AG04450 (cell line): ENCODE measurements at regions not wholly inside any gene's neighbourhood (a gene's known extent, or its start where the extent isn't known, plus 50 kb on each side); places are given as distances from the start of the nearest gene placed in this dataset.
A peak's percentile ranks its signal among the peaks of the same experiment; 100 is the strongest.

Source experiments
- CTCF ChIA-PET: fragments of 300-600, 350-600 bp; formaldehyde crosslinking; extraction: SDS; loops from one replicate; lab custom pipeline; 2022; ENCODE audit warnings: antibody characterized with exemption, inconsistent platforms; lab: Charles Lee
- POLR2A ChIA-PET: fragments of 350-600 bp; formaldehyde crosslinking; extraction: SDS; loops from one replicate; lab custom pipeline; 2021; ENCODE audit warnings: antibody characterized with exemption, inconsistent platforms; lab: Yijun Ruan, JAX
- DNase-seq: peaks from one replicate; pipeline ENCODE4 v3.0.0-alpha.2; 2011; ENCODE audit warnings: low read depth, low spot score
- H3K27ac ChIP-seq: one replicate; pipeline ENCODE4 v1.5.1; 2012; ENCODE audit warnings: low read depth, low read length, control low read depth
- H3K27me3 ChIP-seq: one replicate; pipeline ENCODE4 v1.6.0; 2012; ENCODE audit warnings: low read length; ENCODE audit not compliant: control insufficient read depth, insufficient read depth
- H3K4me3 ChIP-seq: 2 replicates; pipeline ENCODE4 v1.5.1; 2011; ENCODE audit warnings: mild to moderate bottlenecking, low read depth, low read length, control low read depth
- H3K9me3 ChIP-seq: 2 replicates; pipeline ENCODE4 v1.5.1; 2012; ENCODE audit warnings: low read length; ENCODE audit not compliant: control insufficient read depth, insufficient read depth
- CTCF ChIP-seq: IDR thresholded peaks from 2 replicates; pipeline ENCODE4 v1.5.1; 2011; ENCODE audit warnings: low read depth, low read length, control low read depth, inconsistent platforms

- no peaks in the 10 kb centered on the region for H3K9me3 ChIP-seq
- CTCF ChIA-PET = no interaction called here
- peaks cover 10% of the 10 kb centered on the region for H3K27me3 ChIP-seq
- no peak for DNase-seq
- H3K27ac ChIP-seq = no peak overlapping the region
- no peak overlapping the region for H3K4me3 ChIP-seq
- TF ChIP-seq CTCF = no peak
- POLR2A ChIA-PET = no interaction called here
These were observed 121.2 kb downstream of the FOXB1 start for GRCh38 chr15:60125334-60125733.

GRCh38 chr15:60126200-60126599 is 122.1 kb downstream of the FOXB1 start:
- no peak overlapping the region for H3K4me3 ChIP-seq
- ChIA-PET CTCF (no interaction called here), POLR2A (no interaction called here)
- no peak for DNase-seq
- H3K27me3 ChIP-seq = peaks cover 10% of the 10 kb centered on the region
- no peak overlapping the region for H3K27ac ChIP-seq
- no peak for TF ChIP-seq CTCF
- no peaks in the 10 kb centered on the region for H3K9me3 ChIP-seq

GRCh38 chr15:60126661-60127060 is 122.5 kb downstream of the FOXB1 start:
- ChIA-PET POLR2A (no interaction called here), CTCF (interaction anchor here (0.6 to 1.7 kb wide), 10 partner anchors 10 to 425 kb away, joined by 3 to 8 read pairs (median 3); no protein-coding TSS in a partner anchor)
- H3K9me3 ChIP-seq = no peaks in the 10 kb centered on the region
- no peak for TF ChIP-seq CTCF
- H3K27me3 ChIP-seq = peaks cover 10% of the 10 kb centered on the region
- H3K4me3 ChIP-seq = no peak overlapping the region
- no peak overlapping the region for H3K27ac ChIP-seq
- no peak for DNase-seq

- Histone ChIP-seq H3K4me3 (peak overlapping the region; percentile 64), H3K27me3 (peaks cover 10% of the 10 kb centered on the region), H3K27ac (no peak overlapping the region), H3K9me3 (no peaks in the 10 kb centered on the region)
- TF ChIP-seq CTCF = no peak
- ChIA-PET POLR2A (no interaction called here), CTCF (interaction anchor here (0.7 to 1.7 kb wide), 11 partner anchors 8 to 437 kb away, joined by 3 to 8 read pairs (median 4); no protein-coding TSS in a partner anchor)
- no peak for DNase-seq
These were observed 123.9 kb downstream of the FOXB1 start for GRCh38 chr15:60128000-60128376.

GRCh38 chr15:60128710-60129109 is 124.6 kb downstream of the FOXB1 start:
- no peaks in the 10 kb centered on the region for H3K9me3 ChIP-seq
- TF ChIP-seq CTCF = no peak
- peaks cover 13% of the 10 kb centered on the region for H3K27me3 ChIP-seq
- ChIA-PET CTCF (interaction anchor here (1.5 to 1.7 kb wide), 2 partner anchors 51 to 438 kb away, joined by 3 to 8 read pairs; no protein-coding TSS in a partner anchor), POLR2A (no interaction called here)
- no peak overlapping the region for H3K27ac ChIP-seq
- DNase-seq = no peak
- no peak overlapping the region for H3K4me3 ChIP-seq
